Adrenal gland (tissue), 9 donors: ENCODE measurements at regions not wholly inside any gene's neighbourhood (a gene's known extent, or its start where the extent isn't known, plus 50 kb on each side); places are given as distances from the start of the nearest gene placed in this dataset.

Experiments used
- DNase-seq, 7 donors: peaks; one replicate each; pipeline ENCODE4 v3.0.0-alpha.2; 2019 to 2020
- H3K27ac ChIP-seq, 5 donors: fragments of 200-600 bp; sonication (generic) in 4 of 5; 1 replicate in 3 of 5; 2 replicates in 2 of 5; pipeline versions ENCODE4 v1.5.1 to v1.8.0; 2016 to 2020; ENCODE audit warnings: mild to moderate bottlenecking in 1 of 5
- H3K27me3 ChIP-seq: fragments of 200-600 bp; 2 replicates; pipeline ENCODE4 v1.8.0; 2021
- H3K36me3 ChIP-seq, 2 donors: fragments of 200-600 bp; replicated peaks in 1 of 2; 1 replicate in 1 of 2; 2 replicates in 1 of 2; pipeline versions ENCODE4 v1.5.1 to v1.8.0; 2018 to 2022
- H3K4me1 ChIP-seq, 2 donors: fragments of 200-600 bp; replicated peaks in 1 of 2; 1 replicate in 1 of 2; 2 replicates in 1 of 2; pipeline versions ENCODE4 v1.5.1 to v1.8.0; 2018 to 2021
- H3K4me3 ChIP-seq, 4 donors: fragments of 200-600 bp; sonication (generic) in 3 of 4; one replicate each; pipeline ENCODE4 v1.5.1; 2016 to 2018
- H3K9me3 ChIP-seq, 3 donors: fragments of 200-600 bp; sonication (generic) in 1 of 3; replicated peaks in 1 of 3; 1 replicate in 2 of 3; 2 replicates in 1 of 3; pipeline versions ENCODE4 v1.5.1 to v1.8.0; 2016 to 2021
- POLR2A ChIP-seq, 2 donors: fragments of 450-650 bp; IDR thresholded peaks; one replicate each; pipeline ENCODE4 v1.6.1; 2017; ENCODE audit warnings: antibody characterized with exemption in 2 of 2, mild to moderate bottlenecking in 2 of 2, moderate library complexity in 1 of 2
- WGBS, 4 donors: extraction: QIAGEN DNeasy Blood & Tissue Kit in 2 of 4; methylation state at CpG; one replicate each; pipeline versions ENCODE4 v1.1.5 to v1.1.7; 2013 to 2017; 5-methylcytosine and 5-hydroxymethylcytosine counted together
- intact Hi-C, 2 donors: fragments of 100-400 bp; cut with DNase I; formaldehyde crosslinking; loops; one replicate each; pipeline versions ENCODE4 v1.14.1 to v1.15.0; 2022 to 2023
- TF ChIP-seq, protein P1 (sequence below), 6 experiments: fragments of 450-650 bp in 4 of 6; fragments of 200-600 bp in 2 of 6; sonication (generic) in 1 of 6; IDR thresholded peaks; 1 replicate in 5 of 6; 2 replicates in 1 of 6; pipeline versions ENCODE4 v1.5.1 to v1.8.0; 2016 to 2021; ENCODE audit warnings: antibody characterized with exemption in 6 of 6, mild to moderate bottlenecking in 2 of 6, moderate library complexity in 1 of 6
- donor health status: healthy with polysubstance abuse.
- donor health status: Bipolar disorder and iron deficiency.
- donor health status: DM: yes; HTN: yes; CAD: no.
- donor health status: DM: no; HTN: no; CAD: no.
- donor health status: DM: no; HTN: no; CAD: no.

DNA sequence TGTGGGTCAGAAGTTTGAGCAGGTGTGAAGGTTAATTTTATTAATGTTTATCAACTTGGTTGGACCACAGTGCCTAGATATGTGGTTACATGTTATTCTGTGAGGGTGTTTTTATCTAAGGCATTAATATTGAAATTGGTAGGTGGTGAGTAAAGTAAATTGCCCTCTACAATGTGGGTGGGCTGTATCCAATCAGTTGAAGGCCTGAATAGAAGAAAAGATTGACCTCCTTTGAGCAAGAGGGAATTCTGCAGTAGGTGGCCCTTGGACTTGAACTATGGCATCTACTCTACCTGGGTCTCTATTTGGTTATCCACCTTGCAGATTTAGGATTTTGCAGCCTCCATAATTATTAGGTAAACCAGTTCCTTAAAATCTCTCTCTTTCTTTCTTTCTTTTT lies 356.8 kb upstream of the EEF2KMT start:
- Histone ChIP-seq H3K36me3 (no peaks in the 10 kb centered on the region), H3K27ac (no peak overlapping the region), H3K9me3 (no peaks in the 10 kb centered on the region), H3K4me1 (no peaks in the 10 kb centered on the region), H3K4me3 (no peak overlapping the region), H3K27me3 (no peaks in the 10 kb centered on the region)
- intact Hi-C loops: no loop called here
- TF ChIP-seq, protein P1, sequence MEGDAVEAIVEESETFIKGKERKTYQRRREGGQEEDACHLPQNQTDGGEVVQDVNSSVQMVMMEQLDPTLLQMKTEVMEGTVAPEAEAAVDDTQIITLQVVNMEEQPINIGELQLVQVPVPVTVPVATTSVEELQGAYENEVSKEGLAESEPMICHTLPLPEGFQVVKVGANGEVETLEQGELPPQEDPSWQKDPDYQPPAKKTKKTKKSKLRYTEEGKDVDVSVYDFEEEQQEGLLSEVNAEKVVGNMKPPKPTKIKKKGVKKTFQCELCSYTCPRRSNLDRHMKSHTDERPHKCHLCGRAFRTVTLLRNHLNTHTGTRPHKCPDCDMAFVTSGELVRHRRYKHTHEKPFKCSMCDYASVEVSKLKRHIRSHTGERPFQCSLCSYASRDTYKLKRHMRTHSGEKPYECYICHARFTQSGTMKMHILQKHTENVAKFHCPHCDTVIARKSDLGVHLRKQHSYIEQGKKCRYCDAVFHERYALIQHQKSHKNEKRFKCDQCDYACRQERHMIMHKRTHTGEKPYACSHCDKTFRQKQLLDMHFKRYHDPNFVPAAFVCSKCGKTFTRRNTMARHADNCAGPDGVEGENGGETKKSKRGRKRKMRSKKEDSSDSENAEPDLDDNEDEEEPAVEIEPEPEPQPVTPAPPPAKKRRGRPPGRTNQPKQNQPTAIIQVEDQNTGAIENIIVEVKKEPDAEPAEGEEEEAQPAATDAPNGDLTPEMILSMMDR (IDR thresholded peaks at IDR 0.05): no peak
- TF ChIP-seq POLR2A (IDR thresholded peaks at IDR 0.05): no peak
- DNase-seq: no peak

DNA sequence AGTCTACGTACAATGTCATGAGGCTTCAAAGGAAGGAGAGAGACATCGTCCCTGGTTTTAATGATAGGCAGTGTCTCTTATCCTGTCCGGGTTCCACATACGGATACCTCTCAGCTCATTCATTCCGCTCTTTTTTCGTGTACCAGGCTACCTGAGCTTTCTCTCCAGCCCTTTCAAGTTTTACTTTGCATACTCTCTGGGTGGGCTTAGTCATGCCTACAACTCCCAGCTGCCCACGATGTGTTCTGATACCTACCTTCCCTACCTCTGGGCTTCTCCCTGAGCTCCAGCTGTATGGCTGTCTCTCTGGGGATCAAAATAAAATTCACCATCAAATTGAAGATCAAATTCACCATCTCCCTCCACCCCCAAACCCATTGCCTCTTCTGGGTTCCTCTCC lies 354.0 kb upstream of the EEF2KMT start:
- no peak overlapping the region for H3K27ac ChIP-seq
- TF ChIP-seq POLR2A (IDR thresholded peaks at IDR 0.05): no peak
- TF ChIP-seq, protein P1 (IDR thresholded peaks at IDR 0.05): no peak
- no peaks in the 10 kb centered on the region for H3K27me3 ChIP-seq
- no peaks in the 10 kb centered on the region for H3K36me3 ChIP-seq
- DNase-seq: no peak
- no peak overlapping the region for H3K4me3 ChIP-seq
- no peaks in the 10 kb centered on the region for H3K4me1 ChIP-seq
- intact Hi-C loops: no loop called here
- H3K9me3 ChIP-seq: no peaks in the 10 kb centered on the region
- WGBS, 4 donors: 45 to 55% (median 53%) methylated on average over 7 of the region's 7 CpGs

- no peaks in the 10 kb centered on the region for H3K36me3 ChIP-seq
- intact Hi-C loops: no loop called here
- 23 to 32% (median 27%) methylated on average over 13 to 15 of the region's 15 CpGs for WGBS, 4 donors
These were observed 353.0 kb upstream of the EEF2KMT start for GRCh38 chr16:5450409-5451104.

GRCh38 chr16:5449901-5450300 lies 352.3 kb upstream of the EEF2KMT start:
- no peak for DNase-seq
- no peaks in the 10 kb centered on the region for H3K4me1 ChIP-seq
- no peaks in the 10 kb centered on the region for H3K36me3 ChIP-seq
- intact Hi-C loops: loop anchor here in 1 of 2 donors (10.0 kb wide), 1 partner anchor 65 kb away; no protein-coding TSS in a partner anchor
- no peaks in the 10 kb centered on the region for H3K9me3 ChIP-seq
- TF ChIP-seq, protein P1 (IDR thresholded peaks at IDR 0.05): no peak
- no peak for TF ChIP-seq POLR2A (IDR thresholded peaks at IDR 0.05)
- H3K4me3 ChIP-seq: no peak overlapping the region
- H3K27ac ChIP-seq: no peak overlapping the region
- 25 to 71% (median 32%) methylated on average over 1 of the region's 1 CpG for WGBS, 4 donors
- no peaks in the 10 kb centered on the region for H3K27me3 ChIP-seq

More at GRCh38 chr16:5450409-5451104, 353.0 kb upstream of the EEF2KMT start:
- Histone ChIP-seq H3K27ac (no peak overlapping the region), H3K4me3 (no peak overlapping the region), H3K27me3 (no peaks in the 10 kb centered on the region), H3K9me3 (no peaks in the 10 kb centered on the region), H3K4me1 (no peaks in the 10 kb centered on the region)
- TF ChIP-seq, protein P1 (IDR thresholded peaks at IDR 0.05): no peak
- no peak for TF ChIP-seq POLR2A (IDR thresholded peaks at IDR 0.05)
- no peak for DNase-seq
